MM.1S (cell line): ENCODE measurements at regions not wholly inside any gene's neighbourhood (a gene's known extent, or its start where the extent isn't known, plus 50 kb on each side); places are given as distances from the start of the nearest gene placed in this dataset.

Experiments
- CTCF ChIP-seq: fragments of 300-600 bp; sonication (generic); IDR thresholded peaks from 2 replicates; pipeline ENCODE4 v1.5.1; 2016; ENCODE audit warnings: antibody characterized with exemption, low read length, mixed read lengths
- EZH2 ChIP-seq: fragments of 300-600 bp; sonication (generic); optimal IDR thresholded peaks from 2 replicates; pipeline ENCODE3; 2017; ENCODE audit warnings: low read depth, mild to moderate bottlenecking, antibody characterized with exemption, low read length, mixed read lengths
- EZH2phosphoT487 ChIP-seq: fragments of 300-600 bp; sonication (generic); IDR thresholded peaks from 2 replicates; pipeline ENCODE4 v1.6.1; 2018; ENCODE audit warnings: antibody characterized with exemption, low read length

DNA sequence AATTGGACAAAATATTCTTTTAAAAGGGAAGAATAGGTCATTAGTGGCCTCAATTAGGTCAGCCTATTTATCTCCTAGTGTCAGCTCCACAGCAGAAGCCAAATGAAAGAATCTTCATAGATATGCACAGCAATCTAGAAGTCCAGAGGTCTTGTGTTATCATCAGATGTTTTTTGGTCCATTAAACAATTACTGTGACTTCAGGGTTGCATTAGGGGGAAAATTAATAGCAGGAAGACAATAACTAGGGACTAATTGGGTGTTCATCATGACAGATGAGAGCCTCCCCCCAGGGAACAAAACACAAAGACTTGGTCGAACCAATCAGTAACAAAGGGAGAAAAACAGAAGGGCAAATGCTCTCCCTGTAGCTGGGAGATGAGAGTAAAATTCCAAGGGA lies 264.7 kb downstream of the PTH2R start:
- no peak for TF ChIP-seq CTCF
- no peak for TF ChIP-seq EZH2
- TF ChIP-seq EZH2phosphoT487, result no peak
